Islet of Langerhans (tissue), 1 donor: ENCODE measurements at regions not wholly inside any gene's neighbourhood (a gene's known extent, or its start where the extent isn't known, plus 50 kb on each side); places are given as distances from the start of the nearest gene placed in this dataset.

Experiments used
- FAIRE-seq: peaks from one replicate; lab custom pipeline; 2011; peaks lifted over from hg19 to GRCh38; lab: Jason Lieb, UNC

GRCh38 chr22:27543460-27543859, 258.1 kb downstream of the MN1 start:
- FAIRE-seq, result no peak

- FAIRE-seq, result no peak
Observed at GRCh38 chr22:27545085-27545484, 256.5 kb downstream of the MN1 start.

GRCh38 chr22:27546157-27546935, 255.2 kb downstream of the MN1 start:
- no peak for FAIRE-seq

- FAIRE-seq, result no peak
Observed at GRCh38 chr22:27551402-27551801, 250.2 kb downstream of the MN1 start.

GRCh38 chr22:27552176-27552575, 249.4 kb downstream of the MN1 start:
- no peak for FAIRE-seq

GRCh38 chr22:27552863-27553262, 248.7 kb downstream of the MN1 start:
- FAIRE-seq, result no peak

- no peak for FAIRE-seq
Observed at GRCh38 chr22:27554106-27554811, 247.3 kb downstream of the MN1 start.

GRCh38 chr22:27554841-27555456, 246.6 kb downstream of the MN1 start:
- no peak for FAIRE-seq

GRCh38 chr22:27556371-27556770, 245.2 kb downstream of the MN1 start:
- FAIRE-seq, result no peak

GRCh38 chr22:27557286-27558008, 244.1 kb downstream of the MN1 start:
- no peak for FAIRE-seq

GRCh38 chr22:27558658-27559371, 242.7 kb downstream of the MN1 start:
- FAIRE-seq, result no peak

- FAIRE-seq, result no peak
Observed at GRCh38 chr22:27560781-27561180, 240.8 kb downstream of the MN1 start.

- FAIRE-seq, result no peak
Observed at GRCh38 chr22:27561286-27561904, 240.2 kb downstream of the MN1 start.

- no peak for FAIRE-seq
Observed at GRCh38 chr22:27564806-27565205, 236.8 kb downstream of the MN1 start.

- FAIRE-seq, result no peak
Observed at GRCh38 chr22:27566602-27567001, 235.0 kb downstream of the MN1 start.

- no peak for FAIRE-seq
Observed at GRCh38 chr22:27568265-27568664, 233.3 kb downstream of the MN1 start.

GRCh38 chr22:27571463-27572277, 229.9 kb downstream of the MN1 start:
- FAIRE-seq, result no peak

- no peak for FAIRE-seq
Observed at GRCh38 chr22:27572278-27572666, 229.3 kb downstream of the MN1 start.

- FAIRE-seq, result no peak
Observed at GRCh38 chr22:27573280-27574001, 228.1 kb downstream of the MN1 start.

GRCh38 chr22:27574002-27574366, 227.6 kb downstream of the MN1 start:
- no peak for FAIRE-seq
